Upper lobe of left lung (tissue), 4 donors: ENCODE measurements at regions not wholly inside any gene's neighbourhood (a gene's known extent, or its start where the extent isn't known, plus 50 kb on each side); places are given as distances from the start of the nearest gene placed in this dataset.

Experiments used
- EP300 ChIP-seq, 4 donors: sonication (generic); formaldehyde crosslinking; IDR thresholded peaks; one replicate each; pipeline ENCODE4 v1.5.1; 2017; ENCODE audit warnings: antibody characterized with exemption in 4 of 4, control low read depth in 2 of 4
- TF ChIP-seq, protein P1 (sequence below), 6 experiments: fragments of 450-650 bp in 4 of 6; fragments of 200-600 bp in 2 of 6; sonication (generic) in 2 of 6; IDR thresholded peaks; one replicate each; pipeline ENCODE4 v1.5.1; 2016 to 2019; ENCODE audit warnings: antibody characterized with exemption in 6 of 6

DNA sequence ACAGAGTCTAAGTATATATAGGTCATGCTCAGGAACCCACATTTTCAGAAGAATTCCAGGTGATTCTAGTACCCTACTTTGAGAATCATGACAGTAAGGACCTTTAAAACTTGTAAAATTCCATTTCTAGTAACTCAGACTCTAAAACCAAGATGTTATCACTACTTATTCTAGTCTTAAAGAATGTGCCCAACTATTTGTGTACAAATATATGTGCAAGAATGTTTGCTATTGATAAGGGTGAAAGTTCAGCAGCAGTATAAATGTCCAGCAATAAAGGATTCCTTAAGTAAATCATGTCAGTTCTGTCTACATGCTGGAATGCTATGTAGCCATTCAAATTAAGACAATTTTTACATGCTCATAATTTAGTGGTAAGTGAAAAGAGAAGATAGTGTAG, 71.1 kb upstream of the MAGEB2 start:
- TF ChIP-seq EP300 (IDR thresholded peaks at IDR 0.05), result no peak
- TF ChIP-seq, protein P1, sequence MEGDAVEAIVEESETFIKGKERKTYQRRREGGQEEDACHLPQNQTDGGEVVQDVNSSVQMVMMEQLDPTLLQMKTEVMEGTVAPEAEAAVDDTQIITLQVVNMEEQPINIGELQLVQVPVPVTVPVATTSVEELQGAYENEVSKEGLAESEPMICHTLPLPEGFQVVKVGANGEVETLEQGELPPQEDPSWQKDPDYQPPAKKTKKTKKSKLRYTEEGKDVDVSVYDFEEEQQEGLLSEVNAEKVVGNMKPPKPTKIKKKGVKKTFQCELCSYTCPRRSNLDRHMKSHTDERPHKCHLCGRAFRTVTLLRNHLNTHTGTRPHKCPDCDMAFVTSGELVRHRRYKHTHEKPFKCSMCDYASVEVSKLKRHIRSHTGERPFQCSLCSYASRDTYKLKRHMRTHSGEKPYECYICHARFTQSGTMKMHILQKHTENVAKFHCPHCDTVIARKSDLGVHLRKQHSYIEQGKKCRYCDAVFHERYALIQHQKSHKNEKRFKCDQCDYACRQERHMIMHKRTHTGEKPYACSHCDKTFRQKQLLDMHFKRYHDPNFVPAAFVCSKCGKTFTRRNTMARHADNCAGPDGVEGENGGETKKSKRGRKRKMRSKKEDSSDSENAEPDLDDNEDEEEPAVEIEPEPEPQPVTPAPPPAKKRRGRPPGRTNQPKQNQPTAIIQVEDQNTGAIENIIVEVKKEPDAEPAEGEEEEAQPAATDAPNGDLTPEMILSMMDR (IDR thresholded peaks at IDR 0.05), result no peak
